Adrenal gland (tissue), 5 donors: ENCODE measurements at regions not wholly inside any gene's neighbourhood (a gene's known extent, or its start where the extent isn't known, plus 50 kb on each side); places are given as distances from the start of the nearest gene placed in this dataset.

Experiments
- POLR2A ChIP-seq, 2 donors: fragments of 450-650 bp; IDR thresholded peaks; one replicate each; pipeline ENCODE4 v1.6.1; 2017; ENCODE audit warnings: antibody characterized with exemption in 2 of 2, mild to moderate bottlenecking in 2 of 2, moderate library complexity in 1 of 2
- TF ChIP-seq, protein P1 (sequence below), 6 experiments: fragments of 450-650 bp in 4 of 6; fragments of 200-600 bp in 2 of 6; sonication (generic) in 1 of 6; IDR thresholded peaks; 1 replicate in 5 of 6; 2 replicates in 1 of 6; pipeline versions ENCODE4 v1.5.1 to v1.8.0; 2016 to 2021; ENCODE audit warnings: antibody characterized with exemption in 6 of 6, mild to moderate bottlenecking in 2 of 6, moderate library complexity in 1 of 6
- donor health status: DM: no; HTN: no; CAD: no.

DNA sequence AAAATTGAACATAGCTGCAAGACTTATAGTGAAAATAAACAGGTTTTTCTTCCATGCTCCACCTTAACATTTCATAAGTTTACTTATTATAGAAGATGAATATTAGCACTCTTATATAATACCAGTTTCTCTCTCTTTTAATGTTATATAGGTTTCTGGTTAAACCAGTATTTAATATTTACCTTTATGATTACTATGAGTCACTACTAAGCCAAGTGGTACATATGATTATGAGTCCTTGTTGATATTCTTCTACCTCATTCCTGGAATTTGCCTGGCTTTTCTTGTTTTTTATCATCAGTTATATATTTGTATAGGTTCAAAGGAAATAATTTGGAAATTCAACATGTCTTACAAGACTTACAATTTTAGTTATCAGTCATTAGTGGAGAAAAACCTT, 89.9 kb upstream of the MAOA start:
- no peak for TF ChIP-seq POLR2A (IDR thresholded peaks at IDR 0.05)
- TF ChIP-seq, protein P1, sequence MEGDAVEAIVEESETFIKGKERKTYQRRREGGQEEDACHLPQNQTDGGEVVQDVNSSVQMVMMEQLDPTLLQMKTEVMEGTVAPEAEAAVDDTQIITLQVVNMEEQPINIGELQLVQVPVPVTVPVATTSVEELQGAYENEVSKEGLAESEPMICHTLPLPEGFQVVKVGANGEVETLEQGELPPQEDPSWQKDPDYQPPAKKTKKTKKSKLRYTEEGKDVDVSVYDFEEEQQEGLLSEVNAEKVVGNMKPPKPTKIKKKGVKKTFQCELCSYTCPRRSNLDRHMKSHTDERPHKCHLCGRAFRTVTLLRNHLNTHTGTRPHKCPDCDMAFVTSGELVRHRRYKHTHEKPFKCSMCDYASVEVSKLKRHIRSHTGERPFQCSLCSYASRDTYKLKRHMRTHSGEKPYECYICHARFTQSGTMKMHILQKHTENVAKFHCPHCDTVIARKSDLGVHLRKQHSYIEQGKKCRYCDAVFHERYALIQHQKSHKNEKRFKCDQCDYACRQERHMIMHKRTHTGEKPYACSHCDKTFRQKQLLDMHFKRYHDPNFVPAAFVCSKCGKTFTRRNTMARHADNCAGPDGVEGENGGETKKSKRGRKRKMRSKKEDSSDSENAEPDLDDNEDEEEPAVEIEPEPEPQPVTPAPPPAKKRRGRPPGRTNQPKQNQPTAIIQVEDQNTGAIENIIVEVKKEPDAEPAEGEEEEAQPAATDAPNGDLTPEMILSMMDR (IDR thresholded peaks at IDR 0.05) = no peak
